ENCODE measurements at regions not wholly inside any gene's neighbourhood (a gene's known extent, or its start where the extent isn't known, plus 50 kb on each side); places are given as distances from the start of the nearest gene placed in this dataset.

DNA sequence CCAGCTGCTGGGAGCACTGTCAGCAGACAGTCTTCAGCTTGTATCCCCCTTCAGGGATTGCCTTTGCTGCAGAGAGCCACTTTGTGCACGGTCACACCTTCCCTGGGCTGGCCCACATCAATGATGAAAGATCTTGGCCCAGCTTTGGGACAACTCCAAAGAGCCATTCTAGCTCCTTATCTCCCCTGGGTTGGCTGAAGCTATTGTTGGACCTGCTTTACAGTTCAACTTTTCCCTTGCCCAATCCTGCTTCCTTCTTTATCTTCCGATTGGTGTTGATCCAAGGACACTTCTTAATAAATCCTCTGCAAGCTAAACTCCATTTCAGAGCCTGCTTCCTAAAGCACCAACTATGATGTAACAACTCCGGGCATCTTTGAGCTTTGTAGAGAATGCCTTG, 466.4 kb downstream of the KLF12 start:
- no peak for ATAC-seq
- TF ChIP-seq ZNF565 (CRISPR knock-in tag; conservative IDR thresholded peaks at IDR 0.05; ENCODE audit: low read depth) (no peak), BACH2 (CRISPR knock-in tag; IDR thresholded peaks at IDR 0.05; ENCODE audit: borderline replicate concordance) (no peak), ARNTL (CRISPR knock-in tag; IDR thresholded peaks at IDR 0.05; ENCODE audit: borderline replicate concordance, low read depth) (no peak), ZC3H10 (CRISPR knock-in tag; IDR thresholded peaks at IDR 0.05) (no peak), TOX (CRISPR knock-in tag; IDR thresholded peaks at IDR 0.05; ENCODE audit: borderline replicate concordance) (no peak), SNAI2 (CRISPR knock-in tag; IDR thresholded peaks at IDR 0.05) (no peak), TCF4 (CRISPR knock-in tag; IDR thresholded peaks at IDR 0.05; ENCODE audit: borderline replicate concordance) (no peak), ZNF8 (CRISPR knock-in tag; IDR thresholded peaks at IDR 0.05) (no peak), ZFP3 (CRISPR knock-in tag; IDR thresholded peaks at IDR 0.05) (no peak), ZFP30 (CRISPR knock-in tag; IDR thresholded peaks at IDR 0.05) (no peak), GLIS3 (CRISPR knock-in tag; IDR thresholded peaks at IDR 0.05) (no peak)
- TF ChIP-seq, protein P1, sequence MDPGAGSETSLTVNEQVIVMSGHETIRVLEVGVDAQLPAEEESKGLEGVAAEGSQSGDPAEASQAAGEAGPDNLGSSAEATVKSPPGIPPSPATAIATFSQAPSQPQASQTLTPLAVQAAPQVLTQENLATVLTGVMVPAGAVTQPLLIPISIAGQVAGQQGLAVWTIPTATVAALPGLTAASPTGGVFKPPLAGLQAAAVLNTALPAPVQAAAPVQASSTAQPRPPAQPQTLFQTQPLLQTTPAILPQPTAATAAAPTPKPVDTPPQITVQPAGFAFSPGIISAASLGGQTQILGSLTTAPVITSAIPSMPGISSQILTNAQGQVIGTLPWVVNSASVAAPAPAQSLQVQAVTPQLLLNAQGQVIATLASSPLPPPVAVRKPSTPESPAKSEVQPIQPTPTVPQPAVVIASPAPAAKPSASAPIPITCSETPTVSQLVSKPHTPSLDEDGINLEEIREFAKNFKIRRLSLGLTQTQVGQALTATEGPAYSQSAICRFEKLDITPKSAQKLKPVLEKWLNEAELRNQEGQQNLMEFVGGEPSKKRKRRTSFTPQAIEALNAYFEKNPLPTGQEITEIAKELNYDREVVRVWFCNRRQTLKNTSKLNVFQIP (CRISPR knock-in tag; IDR thresholded peaks at IDR 0.05; ENCODE audit: borderline replicate concordance, low read depth): no peak
- TF ChIP-seq, protein P2, sequence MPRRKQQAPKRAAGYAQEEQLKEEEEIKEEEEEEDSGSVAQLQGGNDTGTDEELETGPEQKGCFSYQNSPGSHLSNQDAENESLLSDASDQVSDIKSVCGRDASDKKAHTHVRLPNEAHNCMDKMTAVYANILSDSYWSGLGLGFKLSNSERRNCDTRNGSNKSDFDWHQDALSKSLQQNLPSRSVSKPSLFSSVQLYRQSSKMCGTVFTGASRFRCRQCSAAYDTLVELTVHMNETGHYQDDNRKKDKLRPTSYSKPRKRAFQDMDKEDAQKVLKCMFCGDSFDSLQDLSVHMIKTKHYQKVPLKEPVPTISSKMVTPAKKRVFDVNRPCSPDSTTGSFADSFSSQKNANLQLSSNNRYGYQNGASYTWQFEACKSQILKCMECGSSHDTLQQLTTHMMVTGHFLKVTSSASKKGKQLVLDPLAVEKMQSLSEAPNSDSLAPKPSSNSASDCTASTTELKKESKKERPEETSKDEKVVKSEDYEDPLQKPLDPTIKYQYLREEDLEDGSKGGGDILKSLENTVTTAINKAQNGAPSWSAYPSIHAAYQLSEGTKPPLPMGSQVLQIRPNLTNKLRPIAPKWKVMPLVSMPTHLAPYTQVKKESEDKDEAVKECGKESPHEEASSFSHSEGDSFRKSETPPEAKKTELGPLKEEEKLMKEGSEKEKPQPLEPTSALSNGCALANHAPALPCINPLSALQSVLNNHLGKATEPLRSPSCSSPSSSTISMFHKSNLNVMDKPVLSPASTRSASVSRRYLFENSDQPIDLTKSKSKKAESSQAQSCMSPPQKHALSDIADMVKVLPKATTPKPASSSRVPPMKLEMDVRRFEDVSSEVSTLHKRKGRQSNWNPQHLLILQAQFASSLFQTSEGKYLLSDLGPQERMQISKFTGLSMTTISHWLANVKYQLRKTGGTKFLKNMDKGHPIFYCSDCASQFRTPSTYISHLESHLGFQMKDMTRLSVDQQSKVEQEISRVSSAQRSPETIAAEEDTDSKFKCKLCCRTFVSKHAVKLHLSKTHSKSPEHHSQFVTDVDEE (CRISPR knock-in tag; IDR thresholded peaks at IDR 0.05): no peak

GRCh38 chr13:73665261-73665660, 468.9 kb downstream of the KLF12 start:
- no peak for ATAC-seq
- TF ChIP-seq CREB5 (CRISPR knock-in tag; IDR thresholded peaks at IDR 0.05; ENCODE audit: low read depth) (no peak), OSR1 (CRISPR knock-in tag; IDR thresholded peaks at IDR 0.05) (no peak), ZFP3 (CRISPR knock-in tag; IDR thresholded peaks at IDR 0.05) (no peak), ISL1 (CRISPR knock-in tag; IDR thresholded peaks at IDR 0.05) (no peak), ESRRG (CRISPR knock-in tag; IDR thresholded peaks at IDR 0.05) (no peak), GLIS3 (CRISPR knock-in tag; IDR thresholded peaks at IDR 0.05) (no peak), SNAI2 (CRISPR knock-in tag; IDR thresholded peaks at IDR 0.05) (no peak), ZNF8 (CRISPR knock-in tag; IDR thresholded peaks at IDR 0.05) (no peak), ZNF565 (CRISPR knock-in tag; conservative IDR thresholded peaks at IDR 0.05; ENCODE audit: low read depth) (no peak), ZFP30 (CRISPR knock-in tag; IDR thresholded peaks at IDR 0.05) (no peak), RARB (CRISPR knock-in tag; IDR thresholded peaks at IDR 0.05) (no peak)
- TF ChIP-seq, protein P2 (CRISPR knock-in tag; IDR thresholded peaks at IDR 0.05): no peak
- TF ChIP-seq, protein P3, sequence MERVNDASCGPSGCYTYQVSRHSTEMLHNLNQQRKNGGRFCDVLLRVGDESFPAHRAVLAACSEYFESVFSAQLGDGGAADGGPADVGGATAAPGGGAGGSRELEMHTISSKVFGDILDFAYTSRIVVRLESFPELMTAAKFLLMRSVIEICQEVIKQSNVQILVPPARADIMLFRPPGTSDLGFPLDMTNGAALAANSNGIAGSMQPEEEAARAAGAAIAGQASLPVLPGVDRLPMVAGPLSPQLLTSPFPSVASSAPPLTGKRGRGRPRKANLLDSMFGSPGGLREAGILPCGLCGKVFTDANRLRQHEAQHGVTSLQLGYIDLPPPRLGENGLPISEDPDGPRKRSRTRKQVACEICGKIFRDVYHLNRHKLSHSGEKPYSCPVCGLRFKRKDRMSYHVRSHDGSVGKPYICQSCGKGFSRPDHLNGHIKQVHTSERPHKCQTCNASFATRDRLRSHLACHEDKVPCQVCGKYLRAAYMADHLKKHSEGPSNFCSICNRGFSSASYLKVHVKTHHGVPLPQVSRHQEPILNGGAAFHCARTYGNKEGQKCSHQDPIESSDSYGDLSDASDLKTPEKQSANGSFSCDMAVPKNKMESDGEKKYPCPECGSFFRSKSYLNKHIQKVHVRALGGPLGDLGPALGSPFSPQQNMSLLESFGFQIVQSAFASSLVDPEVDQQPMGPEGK (CRISPR knock-in tag; IDR thresholded peaks at IDR 0.05; ENCODE audit: borderline replicate concordance): no peak

DNA sequence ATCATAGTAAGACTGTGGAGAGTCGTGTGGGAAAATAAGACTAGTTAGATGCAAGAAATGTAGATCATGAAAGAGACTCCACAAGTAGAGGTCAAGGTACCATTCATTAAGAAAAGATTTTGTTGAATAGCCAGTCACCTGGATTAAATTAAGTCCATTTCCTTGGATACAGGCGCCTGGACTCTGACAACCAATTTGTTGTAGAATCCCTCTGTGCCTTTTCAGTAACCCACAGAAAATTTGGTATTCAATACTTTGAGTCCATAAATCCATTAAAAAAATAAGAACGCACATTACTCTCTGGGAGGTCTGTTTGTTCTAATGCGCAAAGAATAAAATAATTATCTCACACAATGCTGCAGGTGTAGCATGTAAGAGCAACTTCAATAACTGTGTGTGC, 469.4 kb downstream of the KLF12 start:
- TF ChIP-seq SNAI2 (CRISPR knock-in tag; IDR thresholded peaks at IDR 0.05): no peak
- TF ChIP-seq BACH2 (CRISPR knock-in tag; IDR thresholded peaks at IDR 0.05; ENCODE audit: borderline replicate concordance): no peak
- ATAC-seq: no peak
